Limb (tissue), 2 donors: ENCODE measurements at regions not wholly inside any gene's neighbourhood (a gene's known extent, or its start where the extent isn't known, plus 50 kb on each side); places are given as distances from the start of the nearest gene placed in this dataset.
A peak's percentile ranks its signal among the peaks of the same experiment; 100 is the strongest.

Experiments
- DNase-seq, 2 donors: peaks; one replicate each; pipeline ENCODE4 v3.0.0-alpha.2; 2016; ENCODE audit errors: extremely low spot score in 2 of 2

DNA sequence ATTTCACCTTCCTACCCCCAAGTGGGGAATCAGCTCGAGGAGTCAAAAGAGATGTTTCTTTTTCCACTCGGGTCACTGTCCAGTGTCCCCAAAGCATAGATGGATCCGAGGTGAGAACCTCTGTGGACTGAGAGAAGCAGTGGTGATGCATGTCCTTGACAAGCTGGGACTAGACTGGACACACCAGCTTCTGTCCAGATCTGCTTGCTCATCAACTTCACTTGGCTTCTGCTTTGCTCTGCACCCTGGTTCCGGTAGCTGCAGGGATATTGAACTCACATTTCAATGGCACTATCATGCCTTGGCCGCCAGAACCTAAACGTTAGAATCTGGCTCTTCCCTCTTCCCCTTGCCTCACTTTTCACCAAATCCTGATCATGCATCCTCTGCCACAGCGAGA, 50.3 kb upstream of the CXCL12 start:
- DNase-seq, result no peak

DNA sequence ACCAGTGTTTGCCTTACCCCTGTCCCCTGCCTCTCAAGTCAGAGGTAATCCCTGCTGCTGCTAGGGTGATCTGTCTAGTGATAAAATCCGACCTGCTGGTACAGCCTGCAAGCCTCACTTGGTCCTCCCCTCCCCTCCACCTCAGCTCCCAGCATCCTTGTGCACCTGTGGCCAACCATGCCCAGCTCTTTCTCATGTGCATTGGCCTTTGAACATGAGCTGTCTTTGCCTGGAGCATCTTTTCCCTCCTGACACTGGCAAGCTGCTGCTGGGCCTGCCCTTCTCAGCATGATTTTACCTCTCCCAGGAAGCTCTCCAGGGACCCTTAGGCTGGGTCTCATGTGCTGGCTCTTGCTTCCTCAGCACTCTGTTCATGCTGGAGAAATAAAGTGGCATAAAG, 51.3 kb upstream of the CXCL12 start:
- DNase-seq, result no peak

DNA sequence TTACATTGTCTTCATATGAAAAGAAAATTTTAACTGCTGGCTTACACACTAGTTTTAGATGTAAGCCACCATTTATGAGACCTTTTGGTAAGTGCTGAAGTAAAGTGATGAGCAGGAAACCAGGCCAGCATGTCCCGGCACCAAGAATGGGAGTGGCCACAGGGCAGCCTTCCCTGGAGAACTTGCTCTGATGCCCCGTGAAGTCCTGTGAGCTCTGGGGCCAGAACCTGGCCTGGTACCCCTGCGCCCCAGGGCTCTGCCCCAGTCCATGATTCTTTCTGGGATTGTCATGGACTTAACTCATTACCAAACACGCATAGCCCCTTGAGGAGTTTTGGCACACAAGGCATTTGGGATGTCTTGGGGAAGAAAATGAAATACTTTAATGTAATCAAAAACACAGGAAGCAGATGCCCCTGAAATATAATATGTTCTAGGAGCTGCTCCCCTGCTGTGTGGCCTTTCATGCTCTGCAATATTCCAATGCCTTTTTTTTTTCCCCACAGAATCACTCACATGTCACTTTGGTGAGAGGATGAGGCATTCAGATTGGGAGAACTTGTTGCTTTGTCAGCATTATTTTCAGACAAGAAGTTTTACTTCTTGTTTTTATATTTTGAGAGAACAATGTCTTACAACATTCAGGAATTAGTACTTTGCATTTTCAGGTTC, 53.1 kb upstream of the CXCL12 start:
- peak in 1 of 2 donors; percentile 12 for DNase-seq

DNA sequence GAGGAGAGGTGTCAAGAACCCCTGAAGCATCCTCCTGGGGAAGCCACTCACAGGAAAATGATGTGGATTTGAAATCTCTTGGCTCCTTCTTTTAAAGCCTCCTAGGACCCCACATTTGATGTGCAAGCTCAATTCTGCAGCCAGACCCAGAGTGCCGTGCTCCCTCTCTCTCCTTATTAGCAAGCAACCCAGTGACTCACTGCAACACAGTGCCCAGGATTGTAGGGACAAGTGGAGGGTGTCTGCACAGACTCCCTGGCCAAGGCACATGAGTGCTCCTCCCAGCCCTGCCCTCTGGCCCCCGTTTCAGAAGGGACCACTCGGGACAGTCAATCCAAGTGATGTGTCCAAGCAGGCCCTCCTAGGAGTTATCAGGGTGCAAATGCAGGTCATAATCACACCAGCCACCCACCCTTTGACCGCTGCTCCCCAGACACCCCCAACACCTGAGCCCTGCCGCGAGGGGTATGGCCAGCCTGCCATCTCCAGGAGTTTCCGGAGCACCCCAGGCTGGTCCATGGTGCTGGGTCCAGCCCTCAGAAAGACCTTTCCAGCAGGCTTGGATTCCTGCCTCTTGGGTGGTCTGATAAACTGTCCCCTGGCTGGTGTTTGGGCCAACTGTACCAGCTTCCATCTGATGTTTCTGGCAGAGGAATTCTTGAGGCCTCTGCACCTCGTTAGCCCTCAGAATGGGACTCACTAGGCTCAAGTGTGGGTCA, 54.5 kb upstream of the CXCL12 start:
- peak in 1 of 2 donors; percentile 12 for DNase-seq

DNA sequence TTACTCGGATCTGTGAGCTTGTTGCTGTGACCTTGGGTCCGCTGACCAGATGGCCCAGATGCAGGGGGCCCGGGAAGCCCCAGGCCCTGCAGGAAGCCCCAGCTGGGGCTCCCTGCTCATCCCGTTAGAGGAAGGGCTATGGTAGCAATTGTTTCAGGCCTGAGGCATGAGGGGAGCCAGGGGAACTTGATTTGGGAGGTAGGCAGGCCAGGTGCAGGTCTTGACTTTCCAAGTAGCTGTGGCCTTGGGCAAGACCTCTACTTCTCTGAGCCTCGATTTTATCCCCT, 55.0 kb upstream of the CXCL12 start:
- DNase-seq, result no peak

DNA sequence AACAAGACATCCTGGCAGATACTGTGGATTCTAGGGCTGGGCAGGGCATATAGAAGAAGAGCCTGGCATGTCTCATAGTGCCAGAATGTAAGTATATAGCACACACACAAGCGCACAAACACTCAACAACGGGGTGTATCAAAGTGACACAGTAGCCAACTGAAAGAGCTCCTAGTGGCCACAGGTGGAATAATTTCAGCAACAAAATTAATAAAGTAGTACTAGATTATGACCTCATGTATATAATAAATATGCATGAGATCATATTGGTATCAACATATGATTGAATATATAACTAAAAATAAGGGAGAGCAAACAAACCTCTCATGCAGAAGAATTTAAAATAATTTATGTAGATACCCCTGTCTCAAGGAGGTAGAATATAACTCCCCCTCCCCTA, 72.4 kb upstream of the CXCL12 start:
- no peak for DNase-seq

DNA sequence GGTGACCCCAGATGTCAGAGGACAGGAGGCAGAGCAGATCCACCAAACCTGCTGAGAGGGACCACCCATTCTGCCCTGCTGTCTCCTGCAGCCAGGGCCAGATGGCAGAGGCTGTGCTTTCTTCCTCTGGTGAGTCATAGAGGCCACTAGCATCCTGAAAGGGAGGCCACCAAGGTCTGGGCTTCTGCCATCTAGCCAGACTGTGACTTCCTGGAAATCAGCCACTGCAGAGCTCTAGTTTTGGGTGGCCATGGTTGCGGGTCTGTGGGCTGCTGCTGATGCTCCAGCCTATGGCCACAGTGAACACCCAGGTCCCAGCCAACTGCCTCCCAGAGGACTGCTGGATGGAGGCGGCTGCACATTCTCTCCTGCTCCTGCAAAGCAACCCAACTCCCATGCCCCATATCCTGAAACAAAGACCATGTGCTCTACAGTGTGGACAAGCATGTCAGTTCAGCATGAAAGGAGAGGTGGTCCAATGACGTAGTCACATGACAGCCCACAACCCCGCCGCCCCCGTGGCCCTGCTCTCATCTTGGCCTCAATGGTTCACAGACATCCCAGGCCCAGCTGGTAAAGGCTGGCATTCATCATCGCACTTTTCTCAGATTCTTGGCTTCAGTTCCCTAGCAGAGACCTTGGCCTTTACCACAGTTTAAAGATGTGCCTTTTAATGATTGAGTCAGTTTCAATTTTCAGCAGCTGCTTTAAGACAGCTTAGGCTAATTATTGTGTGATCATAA, 73.9 kb upstream of the CXCL12 start:
- peak in 1 of 2 donors; percentile 30 for DNase-seq

DNA sequence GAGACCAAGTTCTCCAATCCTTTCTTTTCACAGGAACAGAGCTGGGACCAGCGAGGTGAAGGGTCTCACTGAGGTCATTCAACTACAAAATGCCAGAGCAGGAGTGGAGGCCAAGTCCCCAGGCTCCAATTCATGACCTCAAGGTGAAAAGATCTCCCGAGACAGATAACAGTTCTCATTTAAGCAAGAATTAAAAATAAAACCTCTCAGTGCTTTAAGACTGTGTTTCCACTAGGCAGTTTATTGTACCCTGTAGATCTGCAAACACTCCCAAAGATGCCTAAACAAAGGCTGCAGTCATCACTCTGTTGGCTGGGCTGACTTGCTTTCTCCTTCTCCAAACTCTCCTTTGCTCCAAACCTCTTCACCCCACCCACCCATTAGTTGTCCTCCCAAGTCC, 74.8 kb upstream of the CXCL12 start:
- DNase-seq, result no peak

DNA sequence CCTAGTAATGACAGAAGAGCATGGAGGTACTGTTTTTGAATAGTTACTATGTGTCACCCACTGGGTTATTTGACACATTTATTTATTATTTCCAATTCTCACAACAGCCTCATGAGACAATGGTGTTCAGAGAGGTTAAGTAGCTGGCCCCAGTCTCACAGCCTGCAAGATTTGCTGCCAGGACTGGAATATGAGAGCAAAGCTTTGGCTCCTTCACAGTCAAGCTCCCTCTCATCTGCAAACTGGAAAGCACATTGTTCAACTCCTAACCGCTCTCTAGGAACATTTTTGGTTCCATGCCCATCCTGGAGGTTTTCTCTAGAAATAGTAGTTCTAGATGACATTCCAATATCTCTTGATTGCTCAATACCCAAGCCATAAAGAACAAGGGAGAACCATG, 75.5 kb upstream of the CXCL12 start:
- no peak for DNase-seq

DNA sequence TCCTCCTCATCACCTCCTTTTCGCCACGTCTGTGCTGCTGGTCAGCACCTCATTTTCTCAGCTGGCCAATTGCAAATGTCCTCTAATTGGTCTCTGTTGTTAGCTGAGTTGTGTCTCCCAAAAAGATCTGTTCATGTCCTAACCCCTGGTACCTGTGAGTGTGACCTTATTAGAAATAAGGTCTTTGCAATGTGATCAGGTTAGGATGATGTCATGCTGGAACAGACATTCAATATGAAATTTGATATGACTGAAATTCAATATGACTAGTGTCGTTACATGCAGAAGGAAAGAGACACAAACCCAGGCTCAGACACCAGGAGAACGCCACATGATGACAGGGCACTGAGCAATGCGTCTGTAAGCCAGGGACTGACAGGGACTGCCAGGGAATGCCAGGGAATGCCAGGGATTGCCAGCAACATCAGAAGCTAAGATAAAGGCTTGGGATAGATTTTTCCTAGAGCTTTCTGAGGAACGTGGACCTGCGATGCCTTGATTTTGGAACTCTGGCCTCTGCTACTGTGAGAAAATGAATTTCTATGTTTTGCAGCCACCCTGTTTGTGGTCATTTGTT, 77.5 kb upstream of the CXCL12 start:
- no peak for DNase-seq

DNA sequence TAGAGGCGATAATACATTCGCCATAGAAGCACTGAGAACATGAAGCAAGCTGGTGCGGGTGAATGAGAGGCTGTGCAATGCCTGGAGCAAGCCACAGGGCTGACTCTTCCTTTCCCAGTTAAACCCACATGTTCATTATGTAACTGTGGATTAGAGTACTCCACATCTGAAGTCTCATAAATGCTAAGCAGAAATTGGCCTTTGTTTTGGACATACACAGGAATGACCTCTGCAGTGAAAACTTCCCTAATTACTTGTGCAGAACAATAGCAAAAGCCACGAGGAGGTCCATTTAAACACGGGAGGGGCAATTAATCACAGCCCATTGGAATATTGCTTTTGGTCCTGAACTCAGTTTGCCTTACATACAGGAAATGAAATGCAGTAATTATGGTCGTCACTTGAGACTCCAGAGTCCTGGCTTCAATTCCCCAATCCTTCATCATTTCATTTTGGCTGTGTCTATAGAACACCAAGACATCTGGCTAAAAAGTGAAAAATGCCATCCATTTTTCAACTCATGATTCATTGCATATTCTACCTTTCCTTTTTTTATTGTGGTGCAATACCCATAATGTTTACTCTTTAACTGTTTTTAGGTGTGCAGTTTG, 78.7 kb upstream of the CXCL12 start:
- no peak for DNase-seq

DNA sequence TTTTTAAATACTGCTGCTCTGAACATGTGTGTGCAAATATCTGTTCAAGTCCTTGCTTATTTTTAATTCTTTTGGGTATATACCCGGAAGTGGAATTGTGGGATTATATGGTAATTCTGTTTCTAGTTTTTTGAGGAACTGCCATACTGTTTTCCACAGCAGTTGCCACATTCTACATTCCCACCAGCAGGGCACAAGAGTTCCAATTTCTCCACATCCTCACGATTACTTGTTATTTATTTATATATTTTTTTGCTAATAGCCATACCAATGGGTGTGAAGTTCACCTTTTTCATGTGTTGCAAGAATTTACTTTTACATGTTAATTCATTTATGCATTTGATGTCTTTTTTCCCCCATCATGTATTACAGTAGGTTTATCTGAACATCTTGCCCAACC, 79.6 kb upstream of the CXCL12 start:
- DNase-seq, result no peak

DNA sequence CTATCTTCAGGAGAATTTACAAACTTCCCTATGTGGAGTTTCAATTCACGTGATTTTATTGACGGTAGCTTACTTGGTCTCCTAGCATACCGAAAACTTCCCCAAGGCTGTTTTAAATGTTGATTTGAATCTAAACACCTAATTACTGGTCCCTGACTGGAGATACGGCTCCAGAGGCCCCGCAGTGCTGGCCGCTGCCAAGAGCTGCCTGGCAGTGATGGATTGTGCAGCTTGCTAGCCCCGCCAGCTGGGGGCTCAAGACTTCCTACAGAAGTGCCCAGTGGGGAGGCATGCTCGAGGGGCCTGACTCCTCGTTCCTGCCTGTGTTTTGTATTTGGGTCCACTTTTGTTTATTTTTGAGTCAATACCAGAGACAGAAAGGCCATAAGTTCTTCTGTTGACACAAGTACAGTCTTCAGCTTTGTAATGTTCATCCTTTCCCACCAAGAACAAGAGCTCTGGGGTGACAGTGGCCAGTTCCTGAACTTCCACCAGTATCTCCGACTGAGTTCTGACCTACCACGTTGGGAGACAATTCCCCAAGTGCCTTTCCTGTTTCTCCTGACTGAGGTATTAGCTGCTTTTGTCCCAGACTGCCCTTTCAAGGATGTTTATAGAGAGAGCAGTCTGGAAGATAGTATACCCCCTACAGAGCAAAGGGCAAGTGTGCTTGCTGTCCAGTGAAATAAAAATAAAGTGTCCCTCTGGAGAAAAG, 80.7 kb upstream of the CXCL12 start:
- DNase-seq, result no peak

DNA sequence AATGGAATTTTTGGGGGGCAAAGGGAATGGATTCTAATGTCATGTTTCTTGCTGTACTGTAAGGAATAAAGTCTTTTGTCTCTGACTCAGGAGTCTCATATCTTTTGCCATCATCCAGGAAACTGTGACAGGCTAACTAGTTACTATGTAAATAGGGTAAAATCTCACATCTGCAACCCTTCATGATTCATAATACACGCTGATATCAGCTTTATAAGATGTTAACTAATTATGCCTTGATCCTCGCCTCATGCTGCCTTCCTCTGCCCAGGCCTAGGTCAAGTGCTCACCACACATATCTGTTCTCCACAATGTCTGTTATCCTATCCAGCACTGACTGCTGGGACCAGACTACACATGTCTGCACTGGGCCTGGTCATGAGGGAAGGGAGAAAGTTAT, 81.3 kb upstream of the CXCL12 start:
- DNase-seq, result no peak

DNA sequence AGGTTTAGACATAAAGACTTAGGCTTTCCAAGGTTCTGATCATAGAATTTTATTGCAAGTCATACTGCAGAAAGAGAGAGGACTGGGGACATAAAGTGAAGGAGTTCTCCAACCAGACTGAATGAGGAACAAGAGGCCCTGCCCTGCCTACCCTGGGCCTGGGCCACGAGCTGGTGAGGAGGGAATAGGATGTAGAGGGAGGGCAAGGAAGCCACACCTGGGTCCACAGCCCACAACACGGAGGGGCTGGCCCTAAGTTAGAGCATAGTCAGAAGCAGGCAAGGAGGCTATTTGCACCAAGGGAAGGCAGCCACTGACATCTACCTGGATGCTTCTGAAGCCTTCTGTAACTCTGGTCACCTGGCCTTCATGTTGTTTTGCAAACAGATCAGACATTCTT, 82.2 kb upstream of the CXCL12 start:
- no peak for DNase-seq

DNA sequence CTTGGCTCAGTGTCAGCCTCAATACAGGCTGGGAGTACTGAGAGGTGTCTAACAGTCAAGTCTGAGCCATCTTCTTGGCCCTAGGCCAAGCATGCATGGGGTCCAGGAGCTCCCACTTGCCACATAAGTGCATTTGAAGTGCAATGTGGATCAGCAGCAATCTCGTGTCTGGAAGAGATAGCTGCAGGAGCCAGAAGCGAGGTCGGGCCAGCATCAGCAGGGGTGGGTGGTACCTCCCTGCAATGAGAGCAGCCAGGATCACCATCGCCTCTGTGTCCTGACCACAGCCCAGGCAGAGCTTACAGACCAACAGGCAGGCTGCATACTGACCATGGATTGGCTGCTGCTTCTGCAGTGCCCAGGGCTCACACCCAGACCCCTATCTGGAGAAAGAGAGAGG, 83.0 kb upstream of the CXCL12 start:
- no peak for DNase-seq

DNA sequence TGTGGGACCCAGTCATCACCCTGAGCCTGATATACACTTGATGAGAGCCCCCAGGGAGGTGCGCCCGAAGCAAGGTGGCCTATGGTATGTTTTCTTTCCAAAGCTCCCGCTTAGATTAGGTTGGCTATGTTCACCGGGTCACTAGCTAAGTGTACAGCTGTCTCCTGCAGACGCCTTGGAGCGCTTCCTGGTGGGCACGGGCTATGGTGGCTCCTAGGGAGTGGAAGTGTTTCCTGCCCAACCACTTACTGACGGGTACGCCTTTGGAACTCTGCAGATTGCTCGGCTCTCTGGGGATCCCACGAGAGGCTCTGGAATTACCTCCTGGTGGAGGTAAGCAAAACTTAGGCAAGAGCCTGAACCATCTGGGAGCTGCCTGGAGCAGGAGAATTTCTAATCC, 83.6 kb upstream of the CXCL12 start:
- no peak for DNase-seq

DNA sequence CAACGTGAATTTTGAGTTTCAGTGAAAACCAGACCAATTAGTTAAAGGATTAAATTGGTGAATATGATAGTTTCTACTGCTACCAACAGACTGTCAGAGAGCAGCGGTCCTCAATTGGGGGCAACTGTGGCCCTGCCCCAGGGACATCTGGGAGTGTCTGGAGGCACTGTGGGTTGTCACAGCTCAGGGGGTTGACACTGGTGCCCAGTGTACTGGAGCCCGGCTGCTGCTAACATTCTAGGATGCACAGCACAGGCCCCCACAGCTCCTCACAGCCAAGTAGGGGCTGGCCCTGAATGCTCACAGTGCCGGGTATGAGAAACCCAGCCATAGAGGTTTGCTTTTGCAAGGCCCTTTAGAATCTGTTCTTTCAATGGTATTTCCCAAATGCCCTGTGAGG, 84.1 kb upstream of the CXCL12 start:
- no peak for DNase-seq

DNA sequence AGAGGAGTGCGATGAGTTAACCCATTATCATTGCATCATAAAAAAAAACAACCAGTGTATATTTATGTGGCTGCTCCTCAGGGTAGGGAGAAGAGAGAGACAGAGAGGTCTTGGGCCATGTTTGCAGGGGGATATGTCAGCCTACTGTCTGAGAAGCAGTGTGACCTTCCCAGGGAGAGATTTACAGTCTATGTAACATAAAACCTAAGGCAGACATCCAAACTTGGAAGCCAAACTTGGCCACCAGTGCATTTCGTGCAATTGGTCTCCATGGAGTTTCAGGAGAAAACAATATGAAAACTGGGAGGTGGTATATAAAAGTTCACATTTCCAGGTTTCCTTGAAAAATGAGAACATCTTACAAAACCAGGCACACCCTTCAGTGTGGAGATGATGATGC, 85.9 kb upstream of the CXCL12 start:
- no peak for DNase-seq

DNA sequence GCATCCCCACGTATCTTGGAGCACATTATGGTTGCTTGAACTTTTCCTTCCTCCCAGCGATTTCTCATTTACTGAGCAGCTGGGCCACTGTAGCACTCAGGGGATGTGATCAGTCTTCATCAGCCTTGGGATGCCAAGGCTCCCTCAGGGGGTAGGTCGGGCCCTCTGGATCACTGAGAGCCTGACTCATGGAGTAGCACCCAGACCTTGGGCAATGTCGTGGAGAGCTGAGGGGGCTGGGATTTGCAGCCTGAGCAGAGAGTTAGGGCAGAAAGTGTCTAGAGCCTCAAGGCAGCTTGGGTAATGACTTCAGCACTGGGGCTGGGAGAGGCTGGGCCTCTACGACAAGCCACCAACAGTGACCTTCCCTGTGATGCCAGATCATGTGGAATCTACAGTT, 86.5 kb upstream of the CXCL12 start:
- DNase-seq, result no peak

DNA sequence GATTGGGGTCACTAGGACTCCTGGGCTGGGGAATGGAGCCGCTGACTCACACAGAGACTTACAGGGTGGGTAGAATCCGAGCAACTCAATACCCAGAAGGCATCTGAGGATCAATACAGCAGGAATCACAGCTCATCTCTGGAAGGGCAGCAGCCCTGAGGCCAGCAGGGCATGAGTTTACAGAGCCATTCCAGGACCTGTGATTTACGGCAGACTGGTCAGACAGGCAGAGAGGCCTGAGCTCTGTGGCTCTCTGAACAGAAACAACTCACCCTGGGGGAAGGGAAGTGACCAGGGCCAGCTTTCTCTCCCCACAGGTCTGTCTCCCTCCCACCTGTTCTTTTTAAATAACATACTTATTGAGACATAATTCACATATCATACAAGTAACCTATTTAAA, 88.2 kb upstream of the CXCL12 start:
- no peak for DNase-seq
